ENCODE measurements at regions not wholly inside any gene's neighbourhood (a gene's known extent, or its start where the extent isn't known, plus 50 kb on each side); places are given as distances from the start of the nearest gene placed in this dataset.

- TF ChIP-seq CTCF (IDR thresholded peaks at IDR 0.05; ENCODE audit: extremely low read depth in 1 of 2, insufficient read depth in 1 of 2, low read depth in 1 of 2, low read length in 2 of 2) (no peak), EZH2 (IDR thresholded peaks at IDR 0.05; ENCODE audit: borderline replicate concordance, low read depth, low read length, severe bottlenecking) (no peak), POLR2AphosphoS5 (IDR thresholded peaks at IDR 0.05; ENCODE audit: insufficient read depth, low read depth, low read length) (no peak)
- TF ChIP-seq, protein P1, sequence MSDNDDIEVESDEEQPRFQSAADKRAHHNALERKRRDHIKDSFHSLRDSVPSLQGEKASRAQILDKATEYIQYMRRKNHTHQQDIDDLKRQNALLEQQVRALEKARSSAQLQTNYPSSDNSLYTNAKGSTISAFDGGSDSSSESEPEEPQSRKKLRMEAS (IDR thresholded peaks at IDR 0.05; ENCODE audit: insufficient read depth, insufficient read length) = no peak
Measured at GRCh38 chr7:115869801-115870200, 160.8 kb downstream of the TFEC start.

All from endothelial cell of umbilical vein (primary cell).